NT2/D1 (cell line): ENCODE measurements at regions not wholly inside any gene's neighbourhood (a gene's known extent, or its start where the extent isn't known, plus 50 kb on each side); places are given as distances from the start of the nearest gene placed in this dataset.

Source experiments
- DNase-seq: peaks from one replicate; pipeline ENCODE4 v3.0.0-alpha.2; 2011; ENCODE audit warnings: low read depth, low spot score
- H3K27me3 ChIP-seq: 2 replicates; pipeline ENCODE4 v1.6.0; 2011; ENCODE audit warnings: mild to moderate bottlenecking; ENCODE audit not compliant: insufficient read length, insufficient read depth
- H3K36me3 ChIP-seq: 2 replicates; pipeline ENCODE4 v1.6.1; 2011; ENCODE audit warnings: mild to moderate bottlenecking, low read length, mixed read lengths; ENCODE audit not compliant: insufficient read depth, insufficient read length
- H3K4me1 ChIP-seq: 2 replicates; pipeline ENCODE4 v1.5.1; 2011; ENCODE audit not compliant: insufficient read depth, insufficient read length
- H3K4me3 ChIP-seq: 2 replicates; pipeline ENCODE4 v1.5.1; 2011; ENCODE audit warnings: low read depth; ENCODE audit not compliant: insufficient read length
- H3K9ac ChIP-seq: 2 replicates; pipeline ENCODE4 v1.6.0; 2011; ENCODE audit warnings: low read depth; ENCODE audit not compliant: insufficient read length
- H3K9me3 ChIP-seq: 2 replicates; pipeline ENCODE4 v1.5.1; 2011; ENCODE audit warnings: mild to moderate bottlenecking, low read length; ENCODE audit not compliant: insufficient read depth
- SUZ12 ChIP-seq: IDR thresholded peaks from 2 replicates; pipeline ENCODE4 v1.6.1; 2011; ENCODE audit not compliant: insufficient read length, insufficient read depth; ENCODE audit errors: extremely low read depth
- YY1 ChIP-seq: IDR thresholded peaks from 2 replicates; pipeline ENCODE4 v1.6.1; 2011; ENCODE audit not compliant: insufficient read length, insufficient read depth
- ZNF274 ChIP-seq: IDR thresholded peaks from 2 replicates; pipeline ENCODE4 v1.6.1; 2011; ENCODE audit warnings: mild to moderate bottlenecking, low read depth, low read length

DNA sequence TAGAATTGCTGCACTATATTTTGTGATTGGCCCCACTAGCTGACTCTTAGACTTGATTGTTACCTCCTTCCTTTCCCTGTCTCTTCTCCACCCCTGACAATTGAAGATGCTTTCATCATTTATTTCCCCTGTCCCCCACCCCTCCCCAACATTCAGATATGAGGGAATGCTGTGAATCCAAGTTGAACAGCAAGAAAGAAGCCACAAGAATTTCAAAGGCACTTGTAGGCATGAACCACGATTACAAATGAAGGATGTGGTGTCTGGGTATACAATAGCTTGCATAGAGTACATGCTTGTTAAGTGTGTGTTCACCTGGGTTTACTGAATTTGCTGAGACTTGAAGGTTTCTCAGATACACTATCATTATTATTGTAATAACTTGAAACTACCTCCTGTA is 78.3 kb upstream of the TRIO start:
- H3K4me3 ChIP-seq: no peak overlapping the region
- no peak overlapping the region for H3K9ac ChIP-seq
- H3K9me3 ChIP-seq: no peaks in the 10 kb centered on the region
- no peak for DNase-seq
- TF ChIP-seq SUZ12: no peak
- TF ChIP-seq ZNF274: no peak
- TF ChIP-seq YY1: no peak
- no peaks in the 10 kb centered on the region for H3K36me3 ChIP-seq
- no peaks in the 10 kb centered on the region for H3K27me3 ChIP-seq
- no peaks in the 10 kb centered on the region for H3K4me1 ChIP-seq

DNA sequence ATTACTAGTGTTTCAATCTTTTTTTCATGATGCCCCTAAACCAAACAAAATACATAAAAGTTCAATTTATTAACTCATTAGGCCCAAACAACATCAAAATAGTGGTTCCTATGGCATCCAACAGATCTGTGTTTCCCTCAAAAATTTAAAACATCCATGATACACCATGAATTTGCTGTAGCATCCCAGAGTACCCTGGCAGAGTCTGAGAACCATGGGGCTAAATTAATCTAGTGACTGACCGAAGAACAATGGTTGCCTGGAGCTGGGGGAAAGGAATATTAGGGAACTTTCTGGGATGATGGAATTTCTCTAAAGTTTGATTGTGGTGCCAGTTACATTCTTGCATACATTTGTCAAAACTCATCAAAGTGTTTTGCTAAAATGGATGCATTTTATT is 79.5 kb upstream of the TRIO start:
- H3K4me1 ChIP-seq: no peaks in the 10 kb centered on the region
- no peaks in the 10 kb centered on the region for H3K27me3 ChIP-seq
- DNase-seq: no peak
- no peak overlapping the region for H3K4me3 ChIP-seq
- H3K9me3 ChIP-seq: no peaks in the 10 kb centered on the region
- TF ChIP-seq YY1 (no peak), SUZ12 (no peak), ZNF274 (no peak)
- no peak overlapping the region for H3K9ac ChIP-seq
- H3K36me3 ChIP-seq: no peaks in the 10 kb centered on the region

DNA sequence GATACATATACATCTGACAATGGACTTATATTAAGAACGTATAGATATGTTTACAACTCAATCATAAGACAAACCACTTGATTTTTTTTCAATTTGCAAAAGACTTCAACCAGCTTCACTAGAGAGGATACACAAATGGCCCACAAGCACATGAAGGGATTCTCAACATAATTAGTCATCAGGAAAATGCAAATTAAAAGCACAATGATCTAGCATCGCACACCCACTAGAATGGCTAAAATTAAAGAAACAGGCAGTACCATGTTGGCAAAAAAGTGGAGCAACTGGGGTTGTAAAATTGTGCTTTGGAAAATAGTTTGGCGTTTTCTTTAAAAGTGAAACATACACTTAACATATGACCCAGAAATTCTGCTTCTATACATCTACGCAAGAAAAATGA is 80.0 kb upstream of the TRIO start:
- no peaks in the 10 kb centered on the region for H3K36me3 ChIP-seq
- no peak overlapping the region for H3K4me3 ChIP-seq
- H3K9ac ChIP-seq: no peak overlapping the region
- no peak for DNase-seq
- no peaks in the 10 kb centered on the region for H3K4me1 ChIP-seq
- H3K9me3 ChIP-seq: no peaks in the 10 kb centered on the region
- TF ChIP-seq SUZ12 (no peak), ZNF274 (no peak), YY1 (no peak)
- no peaks in the 10 kb centered on the region for H3K27me3 ChIP-seq

DNA sequence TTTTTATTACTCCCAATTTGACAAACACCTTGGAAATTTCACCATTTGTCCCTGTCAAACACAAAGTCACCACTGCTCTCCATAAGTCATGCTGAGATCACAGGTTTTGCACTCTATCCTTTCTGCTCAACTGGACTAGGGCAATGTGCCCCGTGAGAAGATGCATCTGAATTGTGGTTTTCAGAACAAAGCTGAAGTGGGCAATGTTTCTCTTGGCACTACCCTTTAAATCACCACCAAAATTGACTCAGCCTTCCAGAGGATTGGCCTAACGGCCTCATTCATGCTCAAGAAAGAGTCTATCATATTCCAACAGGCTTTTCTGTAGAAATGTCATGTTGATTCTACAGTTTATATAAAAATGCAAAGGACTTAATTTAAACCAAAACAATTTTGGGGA is 81.0 kb upstream of the TRIO start:
- TF ChIP-seq YY1: no peak
- TF ChIP-seq ZNF274: no peak
- no peak for TF ChIP-seq SUZ12
- Histone ChIP-seq H3K36me3 (no peaks in the 10 kb centered on the region), H3K4me3 (no peak overlapping the region), H3K4me1 (no peaks in the 10 kb centered on the region), H3K27me3 (no peaks in the 10 kb centered on the region), H3K9me3 (no peaks in the 10 kb centered on the region), H3K9ac (no peak overlapping the region)
- no peak for DNase-seq

DNA sequence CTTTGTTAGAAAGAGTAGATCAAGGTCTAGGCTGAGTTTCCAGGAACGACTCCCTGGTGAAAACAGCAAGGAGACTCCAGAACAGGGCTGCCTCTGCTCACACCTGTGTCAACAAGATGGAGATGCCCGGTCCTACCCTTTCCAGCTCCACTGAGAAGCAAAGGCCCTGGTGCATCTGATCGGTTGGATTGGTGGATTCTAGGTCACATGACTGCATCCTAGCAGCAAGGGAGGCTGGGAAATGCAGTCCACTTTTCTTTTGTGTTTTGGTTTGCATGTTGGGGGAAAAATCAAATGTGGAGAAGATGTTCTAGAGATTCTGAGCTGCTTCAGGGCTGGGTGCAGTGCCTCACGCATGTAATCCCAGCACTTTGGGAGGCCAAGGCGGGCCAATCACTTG is 82.0 kb upstream of the TRIO start:
- Histone ChIP-seq H3K27me3 (no peaks in the 10 kb centered on the region), H3K4me1 (no peaks in the 10 kb centered on the region), H3K36me3 (no peaks in the 10 kb centered on the region), H3K9me3 (no peaks in the 10 kb centered on the region), H3K4me3 (no peak overlapping the region), H3K9ac (no peak overlapping the region)
- TF ChIP-seq ZNF274: no peak
- no peak for TF ChIP-seq SUZ12
- TF ChIP-seq YY1: no peak
- DNase-seq: no peak

DNA sequence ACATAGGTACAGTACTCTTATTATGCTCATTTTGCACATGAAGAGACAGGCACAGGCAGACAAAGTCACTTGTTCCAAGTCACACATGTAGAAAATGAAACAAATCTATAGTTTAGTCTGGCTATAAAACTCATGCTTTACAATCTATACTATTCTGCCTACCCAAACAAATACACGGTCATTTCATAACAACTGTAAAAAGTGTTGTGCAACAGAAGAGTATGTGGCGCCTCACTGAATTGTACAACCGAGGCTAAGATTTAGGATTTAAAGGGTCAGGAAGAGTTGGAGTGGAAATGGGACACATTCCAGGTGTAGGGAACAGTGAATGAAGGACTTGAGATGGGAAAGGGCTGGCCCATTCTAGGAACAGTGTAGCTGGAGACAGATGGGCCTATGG is 82.9 kb upstream of the TRIO start:
- DNase-seq: no peak
- Histone ChIP-seq H3K9ac (no peak overlapping the region), H3K9me3 (0 out of 2 replicates have a peak, but pooled peaks cover 3% of the 10 kb centered on the region), H3K36me3 (no peaks in the 10 kb centered on the region), H3K4me1 (no peaks in the 10 kb centered on the region), H3K27me3 (no peaks in the 10 kb centered on the region), H3K4me3 (no peak overlapping the region)
- TF ChIP-seq SUZ12 (no peak), ZNF274 (no peak), YY1 (no peak)

DNA sequence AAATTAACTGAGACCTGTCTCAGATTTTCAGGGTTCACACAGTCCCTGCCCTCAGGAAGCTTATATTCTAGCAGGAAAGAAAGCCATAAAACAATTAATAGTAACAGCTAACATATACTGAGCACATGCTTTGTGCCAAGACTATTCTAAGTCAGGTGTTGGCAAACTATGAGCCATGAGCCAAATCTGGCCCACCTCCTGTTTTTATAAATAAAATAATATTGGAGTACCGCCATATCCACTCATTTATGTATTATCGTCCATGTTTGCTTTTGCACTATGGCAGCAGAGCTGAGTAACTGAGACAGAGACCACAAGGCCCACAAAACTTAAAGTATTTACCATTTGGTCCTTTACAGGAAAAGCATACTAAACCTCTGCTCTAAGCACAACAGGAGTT is 83.3 kb upstream of the TRIO start:
- TF ChIP-seq ZNF274: no peak
- no peak for TF ChIP-seq SUZ12
- TF ChIP-seq YY1: no peak
- Histone ChIP-seq H3K27me3 (no peaks in the 10 kb centered on the region), H3K9ac (no peak overlapping the region), H3K4me1 (no peaks in the 10 kb centered on the region), H3K4me3 (no peak overlapping the region), H3K9me3 (0 out of 2 replicates have a peak, but pooled peaks cover 3% of the 10 kb centered on the region), H3K36me3 (no peaks in the 10 kb centered on the region)
- no peak for DNase-seq

DNA sequence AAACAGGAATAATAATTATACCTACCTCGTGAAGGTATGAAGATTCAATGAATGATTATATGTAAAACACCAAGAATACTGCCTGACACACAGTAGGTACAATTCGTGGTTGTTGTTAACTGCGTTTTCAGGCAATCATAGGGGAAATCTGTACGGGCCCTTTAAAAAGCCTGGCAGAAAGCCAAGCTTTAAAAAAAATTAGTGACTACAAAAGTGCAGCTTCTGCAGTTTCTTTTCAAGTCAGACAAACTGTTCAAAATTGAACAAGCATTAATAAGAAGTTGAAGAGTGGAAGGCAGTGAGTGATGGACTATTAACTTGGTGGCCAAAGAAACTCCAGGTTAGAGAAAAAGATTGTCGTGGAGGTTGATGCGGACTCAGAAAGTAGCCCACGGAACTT is 85.9 kb upstream of the TRIO start:
- no peak overlapping the region for H3K9ac ChIP-seq
- 0 out of 2 replicates have a peak, but pooled peaks cover 3% of the 10 kb centered on the region for H3K9me3 ChIP-seq
- no peaks in the 10 kb centered on the region for H3K36me3 ChIP-seq
- H3K27me3 ChIP-seq: no peaks in the 10 kb centered on the region
- H3K4me3 ChIP-seq: no peak overlapping the region
- TF ChIP-seq ZNF274: no peak
- TF ChIP-seq YY1: no peak
- no peak for TF ChIP-seq SUZ12
- DNase-seq: no peak
- no peaks in the 10 kb centered on the region for H3K4me1 ChIP-seq
